ENCODE measurements at regions not wholly inside any gene's neighbourhood (a gene's known extent, or its start where the extent isn't known, plus 50 kb on each side); places are given as distances from the start of the nearest gene placed in this dataset.

DNA sequence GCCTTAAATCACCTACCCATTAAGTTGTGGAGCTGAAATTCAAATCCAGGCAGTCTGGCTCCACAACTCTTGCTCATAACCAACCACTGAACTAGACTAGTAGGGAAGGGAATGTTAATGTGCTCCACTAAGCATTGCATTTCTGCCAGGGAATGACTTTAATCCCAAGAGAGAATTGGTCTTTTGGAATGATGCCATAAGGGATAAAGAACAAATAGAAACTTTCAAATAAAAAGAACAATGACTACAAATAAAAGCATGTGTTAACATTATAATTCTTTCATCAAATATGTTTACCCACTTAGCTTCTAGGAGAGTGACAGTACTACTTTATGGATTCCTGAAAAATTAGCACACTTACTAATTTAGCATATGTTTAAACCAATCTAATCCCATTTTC, 905.9 kb downstream of the CENPC start:
- in situ Hi-C loops (cut with HindIII; ENCODE audit: low sequenced_read_pairs), result no loop called here

DNA sequence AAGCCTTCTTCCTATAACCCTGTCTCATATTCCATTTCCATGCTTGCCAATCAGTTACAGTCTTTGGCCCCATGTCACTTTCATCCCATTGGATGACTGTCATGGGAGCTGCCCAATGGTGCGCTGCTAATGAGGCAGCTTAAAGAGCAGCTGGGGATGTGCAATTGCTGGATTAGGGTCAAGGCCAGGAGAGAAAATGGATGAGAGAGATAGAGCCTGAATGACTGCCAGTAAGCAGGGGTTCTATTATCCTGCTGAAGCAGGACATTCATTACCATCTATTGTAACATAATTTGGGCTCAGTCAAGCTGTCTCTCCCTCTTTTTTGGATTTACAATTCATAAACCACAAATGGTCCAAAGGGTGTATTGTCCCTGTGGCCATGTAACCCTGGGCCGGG, 909.0 kb downstream of the CENPC start:
- in situ Hi-C loops (cut with HindIII; ENCODE audit: low sequenced_read_pairs), result no loop called here

DNA sequence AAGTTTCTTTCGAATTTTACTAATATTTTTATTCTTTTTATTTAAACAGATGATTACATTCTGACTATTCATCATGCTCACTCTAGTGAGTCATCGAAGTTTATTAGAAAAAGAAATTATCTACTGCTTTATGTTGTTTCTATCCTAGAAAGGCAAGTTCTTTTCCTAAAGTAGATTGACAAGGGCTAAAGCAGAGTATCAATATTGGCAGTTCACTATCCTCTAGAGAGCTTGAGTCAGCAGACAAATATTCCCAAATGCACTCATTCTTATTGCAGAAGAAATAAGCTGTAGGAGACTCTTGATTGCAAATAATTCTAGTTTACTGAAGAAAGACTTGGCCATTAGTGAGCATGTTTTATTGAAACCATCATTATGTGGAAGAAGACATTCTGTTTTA, 911.8 kb downstream of the CENPC start:
- in situ Hi-C loops (cut with HindIII; ENCODE audit: low sequenced_read_pairs), result no loop called here

DNA sequence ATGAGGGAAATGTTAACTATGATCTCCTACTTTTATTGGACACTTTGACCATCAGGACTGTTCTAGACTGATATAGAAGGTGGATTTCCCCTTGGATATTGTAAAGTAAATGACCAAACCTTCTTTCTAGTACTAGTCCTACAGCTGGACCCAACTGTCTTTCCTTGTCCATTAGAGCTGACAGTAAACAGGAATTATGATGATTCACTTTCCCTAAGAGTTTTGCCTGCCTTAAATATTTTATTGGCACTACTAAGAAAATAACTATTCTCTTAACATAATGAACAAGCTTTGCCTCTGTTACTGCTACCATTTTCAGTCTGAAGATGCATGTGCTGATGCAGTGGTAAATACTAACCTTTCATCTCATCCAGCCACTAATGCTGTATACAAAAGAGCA, 915.4 kb downstream of the CENPC start:
- in situ Hi-C loops (cut with HindIII; ENCODE audit: low sequenced_read_pairs), result no loop called here

DNA sequence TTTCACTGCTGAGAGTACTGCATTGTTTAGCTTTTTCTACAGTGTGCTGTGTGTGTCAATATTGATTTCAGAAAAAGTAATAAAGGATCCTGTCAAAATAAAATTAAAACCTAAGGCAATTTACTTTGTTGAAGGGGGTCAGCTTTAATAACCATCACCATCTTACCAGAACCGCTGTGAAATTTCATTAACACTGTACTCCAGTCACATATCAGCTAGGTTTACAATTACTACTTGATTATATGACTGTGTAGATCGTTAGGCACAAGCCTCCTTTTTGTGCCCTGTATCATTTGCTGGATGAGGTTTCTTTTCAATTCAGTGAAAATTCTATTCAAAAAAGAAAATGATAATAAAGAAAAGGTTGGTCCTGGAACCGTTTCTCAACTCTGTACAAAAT, 917.2 kb downstream of the CENPC start:
- in situ Hi-C loops (cut with HindIII; ENCODE audit: low sequenced_read_pairs), result no loop called here

DNA sequence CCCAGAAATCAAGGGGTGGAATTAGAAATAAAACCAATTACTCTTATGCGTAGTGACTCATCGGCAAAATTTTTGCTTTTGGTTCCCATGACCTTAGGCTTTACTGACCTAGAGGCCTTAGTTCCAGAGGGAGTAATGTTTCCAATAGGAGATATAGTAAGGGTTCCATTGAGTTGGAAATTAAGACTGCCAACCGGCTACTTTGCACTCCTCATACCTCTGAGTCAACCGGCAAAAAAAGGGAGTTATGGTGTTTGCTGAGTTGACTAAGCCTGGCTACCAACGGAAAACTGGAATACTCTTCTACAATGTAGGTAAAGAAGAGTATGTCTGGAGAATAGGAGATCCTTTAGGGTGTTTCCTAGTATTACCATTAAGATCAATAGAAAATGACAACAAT, 919.8 kb downstream of the CENPC start:
- in situ Hi-C loops (cut with HindIII; ENCODE audit: low sequenced_read_pairs), result no loop called here

DNA sequence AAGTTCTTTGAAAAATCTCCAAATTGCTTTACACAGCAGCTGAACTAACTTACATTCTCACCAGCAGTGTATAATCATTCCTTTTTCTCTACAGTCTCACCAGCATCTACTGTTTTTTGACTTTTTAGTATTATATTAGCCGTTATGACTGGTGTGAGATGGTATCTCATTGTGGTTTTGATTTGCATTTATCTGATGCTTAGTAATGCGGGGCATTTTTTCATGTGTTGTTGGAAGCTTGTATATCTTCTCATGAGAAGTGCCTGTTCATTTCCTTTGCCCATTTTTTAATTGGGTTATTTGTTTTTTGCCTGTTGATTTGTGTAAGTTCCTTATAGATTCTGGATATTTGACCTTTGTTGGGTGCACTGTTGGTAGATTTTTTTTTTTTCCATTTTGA, 931.7 kb downstream of the CENPC start:
- in situ Hi-C loops (cut with HindIII; ENCODE audit: low sequenced_read_pairs), result no loop called here

DNA sequence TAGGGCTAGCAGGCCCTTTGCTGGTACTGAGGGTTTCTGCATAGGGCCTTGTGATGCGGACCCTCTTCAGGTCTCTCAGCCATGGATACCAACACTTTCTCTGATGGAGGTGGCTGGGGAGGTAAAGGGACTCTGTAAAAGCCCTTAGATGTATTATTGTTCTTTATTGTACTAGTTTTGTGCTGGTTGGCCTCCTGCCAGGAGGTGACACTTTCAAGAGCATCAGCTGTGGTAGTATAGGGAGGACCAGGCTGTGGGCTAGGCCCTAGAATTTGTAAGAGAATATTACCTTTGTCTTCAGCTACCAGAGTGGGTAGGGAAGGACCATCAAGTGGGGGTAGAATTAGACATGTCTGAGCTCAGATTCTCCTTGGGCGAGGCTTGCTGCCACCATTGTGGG, 936.3 kb downstream of the CENPC start:
- in situ Hi-C loops (cut with HindIII; ENCODE audit: low sequenced_read_pairs), result no loop called here

DNA sequence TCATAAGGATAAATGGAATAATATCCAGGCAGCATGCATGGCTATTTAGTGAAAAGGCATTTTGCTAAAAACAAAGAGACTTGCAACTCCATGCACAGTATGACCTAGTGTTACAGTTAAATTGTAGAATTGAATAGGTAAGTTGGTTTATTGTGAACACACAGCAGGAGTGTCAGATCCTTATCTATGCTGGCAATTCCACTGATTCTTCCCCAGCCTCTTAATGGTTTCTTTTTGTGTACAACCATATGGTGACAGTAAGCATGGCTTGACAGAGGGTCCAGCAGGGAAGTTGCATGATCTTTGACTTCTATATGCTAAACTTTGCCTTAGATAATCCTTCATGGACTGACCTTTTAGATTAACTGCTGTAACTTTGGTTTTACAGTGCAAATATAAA, 936.6 kb upstream of the EPHA5 start:
- in situ Hi-C loops (cut with HindIII; ENCODE audit: low sequenced_read_pairs), result no loop called here

DNA sequence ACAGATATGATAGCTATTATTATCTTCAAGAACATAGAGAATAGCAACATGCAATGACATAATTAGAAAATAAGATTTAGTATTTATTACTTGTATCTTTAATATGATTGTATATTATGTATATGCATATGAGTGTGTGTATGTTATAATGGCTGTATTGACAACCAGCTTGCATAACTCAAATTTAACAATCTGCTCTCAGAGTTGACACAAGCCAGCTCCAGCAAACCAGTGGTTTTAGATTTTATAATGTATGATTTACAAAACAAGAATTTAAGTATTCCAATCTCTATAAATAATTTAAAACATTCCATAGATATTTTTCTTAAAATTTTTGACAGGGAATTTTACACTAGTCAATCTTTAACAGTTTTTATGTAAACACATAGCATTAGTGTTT, 935.9 kb upstream of the EPHA5 start:
- in situ Hi-C loops (cut with HindIII; ENCODE audit: low sequenced_read_pairs), result no loop called here

DNA sequence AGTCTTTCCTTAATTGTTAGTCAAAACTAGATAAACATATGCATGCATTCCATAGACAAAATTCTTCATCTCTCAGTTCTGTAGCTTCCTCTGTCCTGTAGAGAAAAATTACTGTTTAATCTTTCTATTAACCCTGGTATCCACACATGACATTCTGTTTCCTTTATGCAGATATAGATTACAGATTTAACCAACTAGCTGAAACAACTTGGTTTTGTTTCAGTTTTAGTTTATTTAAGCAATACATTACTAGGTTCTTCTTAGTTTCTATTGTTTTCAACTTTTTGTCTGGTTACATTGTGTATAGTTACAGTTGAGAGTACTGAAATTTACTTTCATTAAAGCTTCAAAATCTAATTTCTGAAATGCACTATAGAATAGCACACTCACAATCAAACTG, 933.9 kb upstream of the EPHA5 start:
- in situ Hi-C loops (cut with HindIII; ENCODE audit: low sequenced_read_pairs), result no loop called here

DNA sequence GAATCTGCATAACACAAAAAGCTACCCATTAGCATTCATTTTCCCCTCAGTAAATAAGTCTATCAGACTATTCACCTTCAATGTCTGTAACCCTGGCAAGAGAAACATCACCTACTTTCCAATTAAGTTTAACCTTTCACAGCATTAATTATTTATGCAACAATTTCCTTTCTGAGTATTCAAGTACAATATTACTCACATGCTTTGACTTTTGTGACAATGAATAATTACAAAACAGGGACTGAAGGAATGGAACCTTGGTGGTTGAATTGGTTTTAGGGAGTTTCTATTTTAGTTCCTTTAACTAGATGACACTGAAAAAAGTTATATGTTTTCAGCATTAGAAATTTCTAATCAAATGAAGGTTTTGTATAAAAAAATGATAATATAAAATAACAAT, 932.3 kb upstream of the EPHA5 start:
- in situ Hi-C loops (cut with HindIII; ENCODE audit: low sequenced_read_pairs), result no loop called here

DNA sequence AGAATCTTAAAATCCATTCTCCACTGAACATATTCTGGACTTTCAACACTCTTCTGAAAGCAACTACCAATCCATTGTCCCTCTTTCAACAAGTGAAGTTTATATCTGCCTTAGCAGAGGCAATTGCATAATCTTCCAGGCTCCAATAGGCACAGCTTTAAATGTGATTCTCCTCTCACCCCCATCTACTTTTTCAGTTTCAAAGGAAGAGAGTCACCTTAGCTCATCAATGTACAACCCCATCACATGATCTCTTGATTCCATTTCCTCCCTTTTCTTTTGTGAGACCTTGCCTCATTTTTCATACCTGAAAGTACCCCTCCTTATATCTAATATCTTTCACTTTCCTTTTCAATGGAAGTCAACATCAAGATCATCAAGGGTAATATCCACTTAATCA, 921.7 kb upstream of the EPHA5 start:
- in situ Hi-C loops (cut with HindIII; ENCODE audit: low sequenced_read_pairs), result no loop called here

DNA sequence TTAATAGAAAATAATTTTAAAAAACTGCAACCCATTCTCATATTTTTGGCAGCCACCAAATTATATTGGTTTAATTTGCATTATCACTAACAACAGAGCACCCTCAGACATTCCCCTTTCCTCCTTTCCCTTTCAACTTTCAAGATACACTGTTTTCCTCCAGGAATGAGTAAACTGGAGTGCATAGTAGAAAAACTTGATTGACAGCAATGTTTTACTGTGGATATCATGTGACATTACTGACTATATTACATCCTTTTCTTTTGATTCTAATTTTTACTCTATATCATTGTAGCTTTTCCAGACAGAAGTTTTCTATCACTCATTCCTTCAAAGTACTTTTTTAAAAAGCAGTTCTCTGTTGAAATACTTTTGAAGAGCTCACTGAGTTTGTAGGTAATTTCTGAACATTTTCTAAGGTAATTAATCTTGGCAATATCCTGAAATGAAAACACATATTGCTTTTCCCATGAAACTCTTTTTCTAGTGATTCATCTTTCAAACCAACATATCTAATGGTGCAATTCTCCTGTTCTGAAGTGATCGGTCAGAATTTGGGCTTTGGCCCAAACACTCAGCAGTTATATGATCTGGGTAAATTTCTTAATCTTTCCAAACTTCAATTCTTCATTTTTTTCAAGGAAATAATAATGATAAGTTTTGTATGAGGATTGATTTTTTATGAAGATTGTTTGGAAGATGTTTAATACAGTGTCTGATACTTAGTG, 920.4 kb upstream of the EPHA5 start:
- in situ Hi-C loops (cut with HindIII; ENCODE audit: low sequenced_read_pairs), result no loop called here

DNA sequence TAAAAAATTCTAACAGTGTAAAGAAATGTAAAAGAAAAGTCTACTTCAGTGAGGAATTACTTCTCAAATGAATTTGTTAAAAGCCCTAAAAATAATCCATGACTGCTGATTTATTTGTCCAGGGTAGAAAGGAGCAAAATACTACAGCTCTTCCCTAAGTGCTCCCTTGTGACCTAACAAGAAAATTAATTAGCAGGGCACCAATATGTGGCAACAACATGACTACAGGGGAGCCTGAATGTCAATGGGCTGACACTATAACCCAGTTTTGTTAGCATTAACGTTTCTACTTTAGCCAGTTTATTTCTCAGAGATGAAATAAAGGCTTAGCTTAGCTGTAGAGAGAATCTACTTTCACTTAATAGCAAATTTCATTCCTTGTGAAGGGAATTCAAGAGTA, 918.9 kb upstream of the EPHA5 start:
- in situ Hi-C loops (cut with HindIII; ENCODE audit: low sequenced_read_pairs), result no loop called here

DNA sequence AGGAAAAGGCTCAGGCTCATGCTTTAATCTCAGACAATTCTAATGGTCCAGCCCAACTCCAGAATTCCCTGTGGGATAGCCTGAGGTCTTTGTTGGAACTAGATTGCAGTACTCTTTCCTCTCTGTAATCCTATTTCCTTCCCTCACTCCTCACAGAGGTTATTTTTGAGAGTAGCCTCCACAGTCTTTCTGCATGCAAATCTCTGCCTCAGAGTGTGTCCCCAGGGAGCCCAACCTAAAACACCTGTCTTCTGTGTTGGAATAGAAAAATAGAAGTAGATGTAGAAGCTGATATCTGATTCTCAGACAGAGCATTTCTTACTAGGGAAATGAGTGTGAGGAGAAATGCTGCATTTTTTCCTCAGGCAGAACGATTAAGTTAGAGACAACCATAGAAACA, 915.5 kb upstream of the EPHA5 start:
- in situ Hi-C loops (cut with HindIII; ENCODE audit: low sequenced_read_pairs), result no loop called here

DNA sequence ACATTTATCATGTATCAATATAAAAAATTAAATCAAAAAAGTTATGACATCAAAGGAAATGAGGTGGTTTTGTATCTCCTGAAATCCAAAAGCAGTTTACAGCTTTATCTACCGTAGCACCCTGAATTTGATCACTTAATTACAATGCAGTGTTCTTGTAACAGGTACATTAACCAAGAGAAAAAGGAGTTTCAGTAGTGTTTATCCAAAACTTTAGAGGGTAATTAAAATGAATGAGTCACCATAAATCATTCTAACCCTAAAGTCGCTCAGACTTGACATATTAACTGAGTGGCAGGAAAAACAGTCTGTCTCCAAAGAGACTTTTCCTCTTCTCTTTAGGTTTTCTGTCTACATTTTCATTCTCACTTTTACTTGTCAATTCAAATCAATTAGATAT, 907.6 kb upstream of the EPHA5 start:
- in situ Hi-C loops (cut with HindIII; ENCODE audit: low sequenced_read_pairs), result no loop called here

DNA sequence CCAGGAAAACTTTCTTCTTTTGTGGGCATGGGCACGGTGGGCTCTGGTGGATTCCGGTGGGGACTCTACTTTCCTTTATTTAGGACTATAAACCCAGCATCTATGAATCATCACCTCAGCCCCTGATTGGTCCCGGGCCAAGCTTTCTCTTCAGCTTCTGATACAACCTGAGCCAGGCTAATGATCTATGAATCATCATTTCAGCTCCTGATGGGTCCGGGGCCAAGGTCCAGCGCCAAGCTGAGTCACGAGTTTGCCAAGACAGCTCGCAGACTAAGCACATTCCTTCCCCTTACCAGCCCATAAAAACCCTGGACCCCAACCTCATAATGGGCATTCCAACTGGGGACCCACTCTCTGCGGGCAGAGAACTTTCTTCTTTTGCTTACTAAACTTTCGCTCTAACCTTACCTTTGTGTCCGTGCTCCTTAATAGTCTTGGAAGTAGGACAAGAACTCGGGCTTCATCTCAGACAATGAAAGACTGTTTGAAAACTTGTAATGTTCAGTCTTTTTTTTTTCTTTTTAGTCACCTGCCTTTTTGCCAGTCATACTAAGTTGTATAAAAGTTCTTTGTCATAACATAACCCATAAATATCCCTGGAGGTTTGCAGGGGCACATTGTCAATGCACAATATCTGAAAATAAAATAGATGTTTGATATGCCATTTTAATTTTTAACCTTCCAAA, 904.9 kb upstream of the EPHA5 start:
- in situ Hi-C loops (cut with HindIII; ENCODE audit: low sequenced_read_pairs), result no loop called here

DNA sequence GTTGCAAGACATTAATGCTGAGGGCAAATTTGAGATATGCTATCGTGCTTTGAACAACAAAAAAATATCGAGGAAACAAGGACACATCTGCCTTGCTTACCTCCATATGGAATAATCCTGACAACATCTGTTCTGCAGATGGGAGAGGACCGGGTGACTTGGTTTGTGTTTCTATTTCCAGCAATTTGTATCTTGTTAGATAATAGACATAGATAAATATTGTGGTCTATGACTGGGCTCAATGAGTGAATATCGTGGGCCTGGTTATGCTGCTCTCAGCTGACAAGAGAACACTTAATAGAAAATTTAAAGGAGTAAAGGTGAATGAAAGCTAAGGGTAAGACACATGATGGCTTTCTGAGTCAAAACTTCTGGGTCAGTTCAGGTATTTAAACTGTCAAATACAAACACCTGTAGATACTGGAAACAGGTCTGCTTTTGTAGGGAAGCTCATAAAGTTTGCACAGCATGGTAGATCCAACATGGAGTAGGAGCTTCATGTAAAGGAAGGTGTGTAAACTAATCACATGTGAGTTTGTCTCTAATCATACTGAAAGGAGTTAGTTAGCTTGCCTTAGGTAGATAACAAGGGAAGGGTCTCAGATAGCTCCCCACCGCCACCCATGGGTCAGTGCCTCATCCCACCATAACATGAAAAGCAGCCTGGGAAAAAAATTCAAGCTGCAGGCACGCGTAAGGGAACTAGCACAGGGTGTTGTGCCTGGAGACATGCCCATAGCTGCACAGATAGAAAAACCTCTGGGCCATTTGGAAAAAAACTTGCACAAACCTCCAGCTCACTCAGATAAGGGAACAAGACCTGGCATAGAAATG, 904.1 kb upstream of the EPHA5 start:
- in situ Hi-C loops (cut with HindIII; ENCODE audit: low sequenced_read_pairs), result no loop called here

DNA sequence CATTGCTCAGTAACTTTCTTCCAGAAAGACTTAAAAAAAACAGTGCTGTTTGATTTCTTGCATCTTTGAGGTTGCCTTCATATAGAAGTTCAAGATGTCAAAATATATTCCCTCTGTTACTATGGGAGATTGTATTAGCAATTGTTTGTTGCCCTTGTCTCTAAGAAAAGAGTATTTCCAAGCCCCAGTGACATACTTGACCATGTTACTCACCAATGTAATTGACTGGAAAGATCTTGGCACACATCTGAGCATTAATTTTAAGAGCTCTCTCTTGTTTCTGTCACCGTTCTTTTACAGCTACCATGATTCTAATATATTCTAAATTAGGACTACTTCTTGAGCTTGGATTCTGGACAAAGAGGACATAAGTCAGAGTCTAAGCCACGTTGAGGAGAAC, 902.7 kb upstream of the EPHA5 start:
- in situ Hi-C loops (cut with HindIII; ENCODE audit: low sequenced_read_pairs), result no loop called here

DNA sequence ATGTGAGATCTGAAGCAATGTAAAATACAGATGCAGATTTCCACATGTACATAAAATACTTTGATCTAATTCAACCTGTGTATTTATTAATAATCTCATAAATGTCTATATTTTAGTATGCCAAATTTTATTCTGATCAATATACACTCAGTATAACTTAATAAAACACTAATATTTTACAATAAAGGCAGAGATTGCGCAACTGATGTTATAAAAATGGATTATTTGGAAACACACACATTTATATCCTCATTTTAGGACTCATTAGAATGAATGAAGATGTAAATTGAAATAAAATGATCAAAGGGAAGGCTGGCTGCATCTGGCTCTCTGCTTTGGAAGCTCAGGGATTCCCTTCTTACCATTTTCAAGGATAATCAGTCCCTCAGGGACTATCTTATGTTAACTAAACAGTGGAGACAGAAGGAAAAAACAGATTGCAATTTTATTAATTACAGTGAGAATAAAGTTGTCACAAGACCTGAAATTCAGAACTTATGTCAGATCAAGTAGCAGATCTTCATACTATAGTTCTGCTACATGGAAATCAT, 900.9 kb upstream of the EPHA5 start:
- in situ Hi-C loops (cut with HindIII; ENCODE audit: low sequenced_read_pairs), result no loop called here

DNA sequence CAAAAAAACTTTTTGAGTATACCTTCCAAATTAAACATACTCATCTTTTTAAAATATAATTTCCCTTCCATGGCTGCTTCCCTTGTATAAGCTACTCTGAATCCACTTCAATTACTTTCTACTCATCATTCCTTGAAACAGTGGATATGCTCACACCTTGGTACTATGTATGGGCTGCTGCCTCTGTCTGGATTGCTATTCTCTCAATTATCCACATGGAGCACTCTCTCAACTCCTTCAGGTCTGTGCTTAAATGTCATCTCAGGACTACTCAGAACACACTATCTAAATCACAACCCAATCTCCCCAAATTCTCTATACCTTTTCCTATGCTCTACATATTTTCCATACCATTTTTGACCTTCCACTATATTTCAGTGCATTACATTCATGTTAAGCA, 898.9 kb upstream of the EPHA5 start:
- in situ Hi-C loops (cut with HindIII; ENCODE audit: low sequenced_read_pairs), result no loop called here
